Activated CD4-positive, alpha-beta T cell treated with anti-CD3 and anti-CD28 coated beads, Interleukin-2, amount 50 U/mL, for 16 hours (primary cell): ENCODE measurements at regions not wholly inside any gene's neighbourhood (a gene's known extent, or its start where the extent isn't known, plus 50 kb on each side); places are given as distances from the start of the nearest gene placed in this dataset.

Experiments used
- DNase-seq: peaks from one replicate; pipeline ENCODE4 v3.0.0-alpha.2; 2020

- no peak for DNase-seq
Measured at GRCh38 chr15:29490747-29491471, 221.3 kb upstream of the NSMCE3 start.

GRCh38 chr15:29480949-29481348 lies 211.3 kb upstream of the NSMCE3 start:
- DNase-seq, result no peak

GRCh38 chr15:29480278-29480677 lies 210.7 kb upstream of the NSMCE3 start:
- DNase-seq, result no peak

- DNase-seq, result no peak
Measured at GRCh38 chr15:29477256-29477655, 207.6 kb upstream of the NSMCE3 start.

- no peak for DNase-seq
Measured at GRCh38 chr15:29476503-29477080, 207.0 kb upstream of the NSMCE3 start.

GRCh38 chr15:29475096-29475495 lies 205.5 kb upstream of the NSMCE3 start:
- no peak for DNase-seq

GRCh38 chr15:29473621-29474105 lies 204.0 kb upstream of the NSMCE3 start:
- no peak for DNase-seq

GRCh38 chr15:29472901-29473445 lies 203.4 kb upstream of the NSMCE3 start:
- DNase-seq, result no peak

GRCh38 chr15:29471757-29472156 lies 202.1 kb upstream of the NSMCE3 start:
- DNase-seq, result no peak

GRCh38 chr15:29471306-29471705 lies 201.7 kb upstream of the NSMCE3 start:
- no peak for DNase-seq

- no peak for DNase-seq
Measured at GRCh38 chr15:29470794-29471193, 201.2 kb upstream of the NSMCE3 start.

- DNase-seq, result no peak
Measured at GRCh38 chr15:29470311-29470710, 200.7 kb upstream of the NSMCE3 start.

GRCh38 chr15:29468899-29469298 lies 199.3 kb upstream of the NSMCE3 start:
- no peak for DNase-seq

- DNase-seq, result no peak
Measured at GRCh38 chr15:29467091-29467490, 197.5 kb upstream of the NSMCE3 start.

- DNase-seq, result no peak
Measured at GRCh38 chr15:29466292-29466691, 196.7 kb upstream of the NSMCE3 start.

GRCh38 chr15:29465816-29466215 lies 196.2 kb upstream of the NSMCE3 start:
- DNase-seq, result no peak

- no peak for DNase-seq
Measured at GRCh38 chr15:29465196-29465595, 195.6 kb upstream of the NSMCE3 start.

- no peak for DNase-seq
Measured at GRCh38 chr15:29461877-29462276, 192.3 kb upstream of the NSMCE3 start.

GRCh38 chr15:29458361-29458760 lies 188.7 kb upstream of the NSMCE3 start:
- DNase-seq, result no peak

- DNase-seq, result no peak
Measured at GRCh38 chr15:29457729-29458128, 188.1 kb upstream of the NSMCE3 start.

- no peak for DNase-seq
Measured at GRCh38 chr15:29456964-29457363, 187.3 kb upstream of the NSMCE3 start.

- no peak for DNase-seq
Measured at GRCh38 chr15:29456255-29456654, 186.6 kb upstream of the NSMCE3 start.

- DNase-seq, result no peak
Measured at GRCh38 chr15:29455530-29455929, 185.9 kb upstream of the NSMCE3 start.

- DNase-seq, result no peak
Measured at GRCh38 chr15:29455055-29455454, 185.4 kb upstream of the NSMCE3 start.
